ENCODE measurements at regions not wholly inside any gene's neighbourhood (a gene's known extent, or its start where the extent isn't known, plus 50 kb on each side); places are given as distances from the start of the nearest gene placed in this dataset.

DNA sequence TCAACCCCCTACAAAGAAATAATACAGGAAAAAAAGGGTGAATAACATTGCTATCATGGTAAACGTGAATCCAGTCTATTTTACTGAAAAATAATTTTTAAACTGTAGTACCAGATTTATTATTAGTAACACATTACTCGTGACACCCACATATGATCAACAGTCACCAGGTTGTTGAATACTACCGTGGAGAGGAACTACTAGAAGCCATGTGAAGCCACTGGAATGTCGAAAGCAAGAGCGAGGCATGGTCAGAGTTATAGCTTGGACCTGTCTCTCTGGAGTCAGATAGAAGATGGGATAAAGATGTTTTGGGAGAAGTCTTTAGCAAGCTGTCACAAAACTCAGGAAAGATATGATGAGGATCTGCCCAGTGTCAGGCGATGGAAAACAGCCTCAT, 63.2 kb upstream of the EPB41L3 start:
- no peak for TF ChIP-seq CTCF (IDR thresholded peaks at IDR 0.05)
- TF ChIP-seq EP300 (IDR thresholded peaks at IDR 0.05), result no peak
- no peak for TF ChIP-seq POLR2A (IDR thresholded peaks at IDR 0.05)

Measured in ovary (tissue), 3 donors.